Myocyte (in vitro differentiated cells): ENCODE measurements at regions not wholly inside any gene's neighbourhood (a gene's known extent, or its start where the extent isn't known, plus 50 kb on each side); places are given as distances from the start of the nearest gene placed in this dataset.

Source experiments
- DNase-seq: peaks from one replicate; pipeline ENCODE4 v3.0.0-alpha.2; 2012; ENCODE audit warnings: low read depth

GRCh38 chr5:135248801-135249231 is 150.2 kb downstream of the MACROH2A1 start:
- no peak for DNase-seq

DNA sequence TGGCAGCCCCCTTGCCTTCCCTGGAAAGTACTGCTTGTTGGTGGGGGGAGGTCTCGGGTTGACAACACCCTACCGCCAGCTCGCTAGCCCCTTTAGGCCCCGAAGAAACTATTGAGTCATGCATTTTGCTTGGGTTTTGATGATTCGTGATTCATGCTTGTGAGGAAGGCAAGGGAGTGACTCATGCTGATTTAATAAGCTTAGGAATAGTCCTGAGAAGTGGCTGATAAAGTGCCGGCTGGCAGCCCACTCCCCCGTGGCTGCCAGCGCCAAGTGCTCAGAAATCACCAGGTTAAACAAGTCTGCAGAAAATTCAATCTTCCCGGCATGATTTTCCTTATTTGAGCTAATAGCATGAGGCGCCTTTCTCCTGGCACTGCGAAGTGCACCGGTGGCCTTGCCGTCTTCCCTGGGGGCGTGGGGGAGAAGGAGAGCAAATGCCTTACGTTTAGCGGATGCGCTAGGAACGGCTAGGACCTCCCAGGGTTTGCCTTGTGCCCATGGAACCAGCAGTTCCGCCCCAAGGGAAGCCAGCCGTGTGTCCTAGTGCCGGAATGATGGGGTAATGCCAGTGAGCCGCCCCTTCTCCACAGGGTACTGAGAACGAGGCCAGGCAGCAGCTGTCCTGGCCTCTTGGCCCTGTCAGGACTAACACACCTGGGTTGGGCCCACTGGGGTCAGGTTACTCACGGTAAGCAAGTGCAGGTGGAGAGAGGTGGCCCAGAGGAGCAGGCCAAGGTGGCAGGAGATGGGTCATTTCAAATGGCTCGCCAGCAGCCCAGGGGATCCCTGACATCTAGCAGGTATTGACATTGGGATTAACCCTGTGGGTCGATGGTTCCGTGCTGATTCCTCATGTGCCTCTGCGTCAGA is 151.9 kb downstream of the MACROH2A1 start:
- peak; percentile 84 for DNase-seq

DNA sequence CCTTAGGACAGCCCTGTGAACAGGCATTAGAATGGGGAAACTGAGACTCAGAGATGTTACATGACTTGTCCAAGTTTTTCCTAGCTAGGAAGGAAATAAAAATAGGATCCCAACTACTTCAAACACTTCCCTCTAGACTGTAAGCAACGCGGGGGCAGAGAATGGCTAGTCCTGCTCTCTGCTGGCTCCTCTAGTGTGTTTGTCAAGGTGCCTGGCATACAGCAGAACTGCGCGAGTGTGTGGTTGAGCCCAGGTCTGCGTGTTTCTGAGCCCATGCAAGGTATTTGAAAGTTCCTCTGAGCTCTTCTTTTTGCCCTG is 152.5 kb downstream of the MACROH2A1 start:
- DNase-seq: no peak

- peak; percentile 38 for DNase-seq
Observed at GRCh38 chr5:135245521-135246499, 153.2 kb downstream of the MACROH2A1 start.

- no peak for DNase-seq
Observed at GRCh38 chr5:135244620-135245021, 154.4 kb downstream of the MACROH2A1 start.

- no peak for DNase-seq
Observed at GRCh38 chr5:135243556-135244285, 155.3 kb downstream of the MACROH2A1 start.

- DNase-seq: peak; percentile 64
Observed at GRCh38 chr5:135242866-135243555, 156.0 kb downstream of the MACROH2A1 start.

- DNase-seq: peak; percentile 97
Observed at GRCh38 chr5:135242021-135242865, 156.8 kb downstream of the MACROH2A1 start.

DNA sequence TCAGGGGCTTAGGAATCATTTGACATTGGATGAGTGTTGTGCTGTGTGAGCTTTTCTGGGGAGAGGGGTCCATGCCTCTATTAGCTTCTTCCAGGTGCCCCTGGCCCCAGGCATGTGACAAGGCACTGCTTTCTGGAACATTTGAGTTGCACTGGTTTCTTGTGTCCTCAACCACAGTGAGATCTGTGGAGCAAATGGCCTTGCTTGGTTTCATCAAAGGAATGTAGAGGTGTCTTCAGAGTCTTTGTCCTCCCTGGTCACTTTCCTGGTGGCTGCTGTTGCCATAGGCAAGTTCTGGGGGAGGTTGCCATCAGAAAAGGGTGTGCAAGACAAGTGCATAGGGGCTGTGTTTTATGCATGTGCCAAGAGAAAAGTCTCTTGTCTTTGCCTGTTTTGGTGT is 157.5 kb downstream of the MACROH2A1 start:
- no peak for DNase-seq

GRCh38 chr5:135240781-135241360 is 158.2 kb downstream of the MACROH2A1 start:
- no peak for DNase-seq

DNA sequence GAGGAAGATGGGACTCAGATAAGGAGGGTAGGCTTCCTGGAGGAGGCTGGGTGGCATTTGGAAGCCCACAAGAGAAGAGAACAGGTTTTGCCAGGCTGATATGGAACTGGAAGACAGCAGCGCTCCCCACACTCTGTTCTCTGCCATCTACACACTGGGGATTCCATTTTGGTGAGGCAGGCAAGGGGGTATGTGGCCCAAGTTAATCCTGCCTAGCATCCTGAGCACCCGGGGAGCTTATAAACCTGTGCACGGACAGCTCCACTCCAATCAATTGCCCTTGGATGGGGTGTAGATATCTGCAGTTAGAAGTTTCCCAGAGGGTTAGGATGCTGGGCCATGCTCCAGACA is 158.8 kb downstream of the MACROH2A1 start:
- no peak for DNase-seq

- no peak for DNase-seq
Observed at GRCh38 chr5:135239453-135240282, 159.4 kb downstream of the MACROH2A1 start.

GRCh38 chr5:135238622-135239452 is 160.2 kb downstream of the MACROH2A1 start:
- no peak for DNase-seq

DNA sequence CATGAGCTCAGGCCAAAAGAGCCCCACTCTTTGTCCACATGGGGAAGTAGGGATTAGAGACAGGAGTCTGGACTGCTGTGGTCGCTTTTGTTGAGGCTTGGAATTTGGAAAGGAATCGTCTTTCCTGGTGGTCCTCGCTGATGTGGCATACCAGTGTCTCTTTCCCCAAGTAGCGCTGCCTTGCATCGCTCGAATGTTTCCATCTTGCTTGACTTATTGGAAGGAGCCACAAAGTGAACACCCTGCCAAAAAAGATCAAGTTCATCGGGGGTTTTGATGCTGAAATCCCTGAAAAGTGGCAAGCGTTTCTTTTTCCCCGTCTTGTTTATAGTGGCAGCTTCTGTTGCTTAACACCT is 161.3 kb downstream of the MACROH2A1 start:
- no peak for DNase-seq

GRCh38 chr5:135236908-135237747 is 161.9 kb downstream of the MACROH2A1 start:
- no peak for DNase-seq

DNA sequence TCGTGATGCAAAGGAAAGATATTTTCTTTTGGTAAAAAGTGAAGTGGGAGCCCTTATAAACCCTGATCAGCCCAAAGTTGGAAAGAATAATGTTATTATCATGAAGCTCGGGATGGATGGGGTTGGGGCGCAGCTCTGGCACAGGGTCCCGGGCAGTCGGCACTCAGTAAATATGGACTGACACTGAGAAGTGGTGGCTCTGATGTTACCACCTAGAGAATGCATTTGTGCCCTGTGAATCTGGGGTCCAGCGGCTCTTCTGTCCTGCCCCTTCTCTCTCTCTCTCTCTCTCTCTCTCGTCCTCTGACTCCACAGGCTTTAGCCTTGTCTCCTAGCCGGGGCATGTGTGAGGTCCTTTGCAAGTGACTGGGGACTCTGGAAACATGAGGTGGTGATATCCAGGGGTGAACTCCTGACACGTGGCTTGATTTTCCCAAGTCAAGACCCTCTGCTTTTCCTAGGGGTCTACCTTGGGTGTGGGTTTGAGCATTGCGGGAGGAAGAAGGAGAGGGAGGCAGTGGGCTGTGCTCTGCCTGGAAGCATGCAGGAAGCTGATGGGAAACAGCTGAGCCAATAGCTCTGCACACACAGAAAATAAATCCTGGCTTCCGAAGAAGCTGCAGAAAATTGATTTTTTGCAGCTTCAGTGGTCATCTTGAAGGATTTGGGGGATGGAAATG is 162.7 kb downstream of the MACROH2A1 start:
- DNase-seq: no peak
